Kidney (tissue), 13 donors: ENCODE measurements at regions not wholly inside any gene's neighbourhood (a gene's known extent, or its start where the extent isn't known, plus 50 kb on each side); places are given as distances from the start of the nearest gene placed in this dataset.
A peak's percentile ranks its signal among the peaks of the same experiment; 100 is the strongest.

Experiments used
- DNase-seq, 5 donors: peaks; one replicate each; pipeline ENCODE4 v3.0.0-alpha.2; 2013 to 2020
- FAIRE-seq: peaks from 2 replicates; lab custom pipeline; 2012; peaks lifted over from hg19 to GRCh38; lab: Jason Lieb, UNC
- H3K27ac ChIP-seq, 2 donors: one replicate each; pipeline ENCODE4 v1.7.0; 2013; ENCODE audit warnings: low read depth in 2 of 2, low read length in 2 of 2, inconsistent platforms in 1 of 2
- H3K27me3 ChIP-seq: one replicate; pipeline ENCODE4 v1.7.1; 2013; ENCODE audit warnings: low read length, inconsistent platforms; ENCODE audit not compliant: control insufficient read depth, insufficient read depth
- H3K36me3 ChIP-seq, 3 donors: one replicate each; pipeline versions ENCODE4 v1.7.0 to v1.7.1; 2013; ENCODE audit warnings: low read length in 3 of 3, control low read depth in 1 of 3, inconsistent platforms in 1 of 3; ENCODE audit not compliant: insufficient read depth in 3 of 3, control insufficient read depth in 2 of 3
- H3K4me1 ChIP-seq, 3 donors: one replicate each; pipeline versions ENCODE4 v1.7.0 to v1.7.1; 2013; ENCODE audit warnings: low read length in 3 of 3, inconsistent platforms in 1 of 3, low read depth in 1 of 3; ENCODE audit not compliant: control insufficient read depth in 2 of 3, insufficient read depth in 2 of 3
- H3K4me3 ChIP-seq, 3 donors: one replicate each; pipeline versions ENCODE4 v1.7.0 to v1.8.1; 2013; ENCODE audit warnings: low read length in 3 of 3, control low read depth in 1 of 3, inconsistent platforms in 1 of 3
- H3K9ac ChIP-seq, 3 donors: one replicate each; pipeline versions ENCODE4 v1.7.0 to v1.7.1; 2013; ENCODE audit warnings: low read length in 3 of 3, control low read depth in 1 of 3, inconsistent platforms in 1 of 3
- H3K9me3 ChIP-seq, 3 donors: one replicate each; pipeline versions ENCODE4 v1.7.0 to v1.7.1; 2013; ENCODE audit warnings: low read length in 3 of 3, control low read depth in 1 of 3, inconsistent platforms in 1 of 3; ENCODE audit not compliant: control insufficient read depth in 2 of 3, insufficient read depth in 1 of 3
- intact Hi-C: fragments of 100-400 bp; cut with DNase I; formaldehyde crosslinking; loops from one replicate; pipeline ENCODE4 v1.11.1; 2022
- TF ChIP-seq, protein P1 (sequence below): IDR thresholded peaks from 3 replicates; pipeline ENCODE4 v1.5.1; 2012; ENCODE audit warnings: mild to moderate bottlenecking, moderate library complexity, borderline replicate concordance; ENCODE audit not compliant: insufficient read depth; ENCODE audit errors: extremely low read depth
- donor health status: control.
- donor health status: control.
- donor health status: control.
- donor health status: control.
- donor health status: control.
- donor health status: DM: yes; HTN: yes; CAD: no.
- donor health status: Normal renal cell carcinoma (clear cell type).

- DNase-seq, result no peak
- Histone ChIP-seq H3K4me3 (no peak overlapping the region), H3K27me3 (no peaks in the 10 kb centered on the region), H3K9ac (no peak overlapping the region), H3K4me1 (no peaks in the 10 kb centered on the region), H3K36me3 (no peaks in the 10 kb centered on the region), H3K27ac (no peak overlapping the region), H3K9me3 (no peaks in the 10 kb centered on the region)
- no peak for FAIRE-seq
- TF ChIP-seq, protein P1, sequence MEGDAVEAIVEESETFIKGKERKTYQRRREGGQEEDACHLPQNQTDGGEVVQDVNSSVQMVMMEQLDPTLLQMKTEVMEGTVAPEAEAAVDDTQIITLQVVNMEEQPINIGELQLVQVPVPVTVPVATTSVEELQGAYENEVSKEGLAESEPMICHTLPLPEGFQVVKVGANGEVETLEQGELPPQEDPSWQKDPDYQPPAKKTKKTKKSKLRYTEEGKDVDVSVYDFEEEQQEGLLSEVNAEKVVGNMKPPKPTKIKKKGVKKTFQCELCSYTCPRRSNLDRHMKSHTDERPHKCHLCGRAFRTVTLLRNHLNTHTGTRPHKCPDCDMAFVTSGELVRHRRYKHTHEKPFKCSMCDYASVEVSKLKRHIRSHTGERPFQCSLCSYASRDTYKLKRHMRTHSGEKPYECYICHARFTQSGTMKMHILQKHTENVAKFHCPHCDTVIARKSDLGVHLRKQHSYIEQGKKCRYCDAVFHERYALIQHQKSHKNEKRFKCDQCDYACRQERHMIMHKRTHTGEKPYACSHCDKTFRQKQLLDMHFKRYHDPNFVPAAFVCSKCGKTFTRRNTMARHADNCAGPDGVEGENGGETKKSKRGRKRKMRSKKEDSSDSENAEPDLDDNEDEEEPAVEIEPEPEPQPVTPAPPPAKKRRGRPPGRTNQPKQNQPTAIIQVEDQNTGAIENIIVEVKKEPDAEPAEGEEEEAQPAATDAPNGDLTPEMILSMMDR, result no peak
- intact Hi-C loops, result no loop called here
Observed at GRCh38 chr2:6325616-6326015, 540.1 kb downstream of the CMPK2 start.

DNA sequence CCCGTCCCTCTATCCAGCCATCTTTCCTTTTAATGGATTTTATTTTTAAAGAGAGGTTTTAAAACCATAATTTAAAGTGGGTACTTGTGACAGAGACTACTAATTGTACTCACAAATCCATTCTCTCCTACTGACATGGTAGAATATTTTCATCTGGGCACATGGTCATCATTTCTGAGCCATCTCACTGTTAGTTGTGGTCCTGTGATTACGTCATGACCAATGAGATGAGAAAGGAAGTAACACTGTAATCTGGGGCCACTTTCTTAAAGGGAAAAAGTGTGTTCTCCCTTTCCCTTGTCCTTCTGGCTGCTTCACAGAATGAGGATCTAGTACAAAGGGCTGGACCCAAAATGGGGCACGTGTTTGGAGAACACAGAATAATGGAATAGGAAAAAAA lies 538.7 kb downstream of the CMPK2 start:
- FAIRE-seq (no peak), DNase-seq (no peak)
- Histone ChIP-seq H3K36me3 (no peaks in the 10 kb centered on the region), H3K27me3 (no peaks in the 10 kb centered on the region), H3K9ac (no peak overlapping the region), H3K9me3 (no peaks in the 10 kb centered on the region), H3K27ac (no peak overlapping the region), H3K4me3 (no peak overlapping the region), H3K4me1 (no peaks in the 10 kb centered on the region)
- intact Hi-C loops, result no loop called here
- TF ChIP-seq, protein P1, result no peak

- Histone ChIP-seq H3K4me1 (no peaks in the 10 kb centered on the region), H3K9ac (no peak overlapping the region), H3K36me3 (no peaks in the 10 kb centered on the region), H3K4me3 (no peak overlapping the region), H3K27me3 (no peaks in the 10 kb centered on the region), H3K27ac (no peak overlapping the region), H3K9me3 (no peaks in the 10 kb centered on the region)
- FAIRE-seq, result no peak
- intact Hi-C loops, result no loop called here
- DNase-seq, result no peak
- TF ChIP-seq, protein P1, result no peak
Observed at GRCh38 chr2:6336752-6337471, 528.8 kb downstream of the CMPK2 start.

DNA sequence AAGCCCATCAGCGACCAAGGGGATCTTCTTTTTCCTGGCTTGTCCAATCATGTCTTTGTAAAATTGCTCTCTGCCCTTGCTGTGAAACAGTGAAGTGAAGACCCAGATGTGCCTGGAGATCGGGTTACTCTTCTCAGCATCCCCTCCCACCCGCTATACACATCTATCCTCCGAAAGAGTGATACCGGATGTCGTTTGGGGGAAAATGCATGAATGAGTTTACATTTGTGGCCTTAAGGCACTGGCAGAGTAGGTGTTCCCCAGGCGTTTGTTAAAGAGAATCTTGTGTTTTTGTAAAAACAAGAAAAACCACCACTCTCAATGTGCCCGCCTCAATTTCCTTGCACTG lies 528.3 kb downstream of the CMPK2 start:
- TF ChIP-seq, protein P1, result no peak
- intact Hi-C loops, result no loop called here
- Histone ChIP-seq H3K9ac (no peak overlapping the region), H3K4me1 (no peaks in the 10 kb centered on the region), H3K27me3 (no peaks in the 10 kb centered on the region), H3K9me3 (no peaks in the 10 kb centered on the region), H3K27ac (no peak overlapping the region), H3K4me3 (no peak overlapping the region), H3K36me3 (no peaks in the 10 kb centered on the region)
- FAIRE-seq (no peak), DNase-seq (peak in 4 of 5 donors; percentile 64 to 88 (median 81))
